GM12892 (cell line): ENCODE measurements at regions not wholly inside any gene's neighbourhood (a gene's known extent, or its start where the extent isn't known, plus 50 kb on each side); places are given as distances from the start of the nearest gene placed in this dataset.

Experiments
- DNase-seq: peaks from one replicate; pipeline ENCODE4 v3.0.0; 2011; ENCODE audit not compliant: insufficient read length
- FAIRE-seq: peaks from 2 replicates; lab custom pipeline; 2011; peaks lifted over from hg19 to GRCh38; lab: Jason Lieb, UNC
- POLR2A ChIP-seq: IDR thresholded peaks from 2 replicates; pipeline ENCODE4 v1.6.1; 2011; ENCODE audit warnings: low read depth, low read length, control low read depth
- POLR2AphosphoS5 ChIP-seq: IDR thresholded peaks from 2 replicates; pipeline ENCODE4 v1.6.1; 2011; ENCODE audit warnings: low read depth, low read length, control low read depth
- TAF1 ChIP-seq: IDR thresholded peaks from 2 replicates; pipeline ENCODE4 v1.6.1; 2011; ENCODE audit warnings: low read depth, mild to moderate bottlenecking, control low read depth, low read length, borderline replicate concordance

DNA sequence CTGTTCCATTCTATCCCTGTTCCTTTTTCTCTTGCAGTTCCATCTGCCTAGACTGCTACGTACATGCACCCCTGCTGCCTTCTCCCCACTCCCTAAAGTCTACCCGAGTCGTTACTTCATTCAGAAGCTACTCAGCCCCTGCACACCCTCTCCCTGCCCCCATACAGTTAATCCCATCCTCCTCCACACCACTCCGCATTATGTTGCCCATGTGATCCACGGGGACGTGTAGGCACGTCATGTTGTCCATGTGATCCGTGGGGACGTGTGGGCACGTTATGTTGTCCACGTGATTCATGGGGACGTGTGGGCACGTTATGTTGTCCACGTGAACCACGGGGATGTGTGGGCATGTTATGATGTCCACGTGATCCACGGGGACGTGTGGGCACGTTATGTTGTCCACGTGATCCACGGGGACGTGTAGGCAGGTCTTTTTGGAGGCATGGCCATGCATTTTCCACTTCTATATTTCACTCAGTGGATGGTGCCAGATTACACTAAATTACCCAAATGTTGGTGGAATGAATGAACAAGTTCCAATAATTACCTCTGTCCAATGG, 299.5 kb downstream of the DCDC2C start:
- no peak for TF ChIP-seq POLR2AphosphoS5
- TF ChIP-seq TAF1, result no peak
- no peak for TF ChIP-seq POLR2A
- FAIRE-seq, result no peak

DNA sequence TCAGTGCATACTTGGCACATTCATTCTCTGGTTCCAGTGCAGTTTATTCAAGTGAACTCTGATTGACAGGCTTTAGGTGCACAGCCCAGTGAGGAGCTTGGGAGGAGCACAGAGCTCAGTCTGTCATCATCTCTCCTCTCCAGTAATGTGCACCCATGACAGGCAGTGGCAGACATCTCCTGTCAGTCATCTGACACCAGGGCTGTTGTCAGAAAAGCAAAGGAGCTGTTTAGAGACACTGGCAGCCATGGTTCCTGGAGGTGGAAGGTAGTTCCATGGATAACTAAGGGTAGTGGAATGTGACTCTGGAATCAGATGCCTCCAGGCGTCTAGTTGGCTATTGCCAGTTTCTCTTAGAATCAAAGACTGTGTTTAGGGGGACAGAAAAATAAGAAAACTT, 308.8 kb downstream of the DCDC2C start:
- no peak for FAIRE-seq
- no peak for DNase-seq

More for the DNA sequence above, 299.5 kb downstream of the DCDC2C start:
- no peak for DNase-seq

DNA sequence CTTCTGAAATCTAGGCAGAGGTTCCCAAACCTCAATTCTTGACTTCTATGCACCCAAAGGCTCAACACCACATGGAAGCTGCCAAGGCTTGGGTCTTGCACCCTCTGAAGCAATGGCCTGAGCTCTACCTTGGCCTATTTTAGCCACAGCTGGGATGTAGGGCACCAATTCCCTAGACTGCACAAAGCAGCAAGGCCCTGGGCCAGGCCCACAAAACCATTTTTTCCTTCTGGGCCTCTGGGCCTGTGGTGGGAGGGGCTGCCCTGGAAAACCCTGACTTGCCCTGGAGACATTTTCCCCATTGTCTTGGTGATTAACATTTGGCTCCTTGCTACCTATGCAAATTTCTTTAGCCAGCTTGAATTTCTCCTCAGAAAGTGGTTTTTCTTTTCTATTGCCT, 315.2 kb downstream of the DCDC2C start:
- FAIRE-seq, result no peak
- no peak for TF ChIP-seq POLR2AphosphoS5
- no peak for DNase-seq

More for the DNA sequence above, 308.8 kb downstream of the DCDC2C start:
- TF ChIP-seq POLR2A (no peak), TAF1 (no peak), POLR2AphosphoS5 (no peak)

- FAIRE-seq (no peak), DNase-seq (no peak)
- TF ChIP-seq TAF1, result no peak
- no peak for TF ChIP-seq POLR2A
- no peak for TF ChIP-seq POLR2AphosphoS5
Measured at GRCh38 chr2:4020153-4020552, 316.8 kb downstream of the DCDC2C start.

GRCh38 chr2:4020649-4021048, 317.3 kb downstream of the DCDC2C start:
- no peak for DNase-seq
- TF ChIP-seq POLR2A, result no peak
- TF ChIP-seq POLR2AphosphoS5, result no peak
- no peak for TF ChIP-seq TAF1
- FAIRE-seq, result no peak

DNA sequence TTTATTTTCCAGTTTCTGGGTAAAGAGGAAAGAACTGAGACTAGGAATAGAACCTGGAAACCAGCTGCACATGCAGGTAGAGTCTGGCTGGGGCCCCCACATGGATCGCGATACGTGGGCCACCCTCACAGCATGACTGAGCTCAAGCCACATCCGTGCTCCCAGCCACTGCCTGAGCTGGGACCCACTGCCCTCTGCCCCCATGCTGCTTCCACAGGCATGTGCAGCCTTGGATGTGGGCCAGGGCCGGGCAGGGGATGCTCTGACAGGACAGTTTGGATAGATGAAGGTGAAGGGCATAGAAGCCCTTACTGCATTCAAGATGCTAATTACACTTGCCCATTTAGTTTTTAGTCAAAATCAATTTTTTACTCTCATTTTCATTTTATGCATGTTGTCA, 321.2 kb downstream of the DCDC2C start:
- TF ChIP-seq POLR2A (no peak), POLR2AphosphoS5 (no peak), TAF1 (no peak)
- DNase-seq (no peak), FAIRE-seq (no peak)

DNA sequence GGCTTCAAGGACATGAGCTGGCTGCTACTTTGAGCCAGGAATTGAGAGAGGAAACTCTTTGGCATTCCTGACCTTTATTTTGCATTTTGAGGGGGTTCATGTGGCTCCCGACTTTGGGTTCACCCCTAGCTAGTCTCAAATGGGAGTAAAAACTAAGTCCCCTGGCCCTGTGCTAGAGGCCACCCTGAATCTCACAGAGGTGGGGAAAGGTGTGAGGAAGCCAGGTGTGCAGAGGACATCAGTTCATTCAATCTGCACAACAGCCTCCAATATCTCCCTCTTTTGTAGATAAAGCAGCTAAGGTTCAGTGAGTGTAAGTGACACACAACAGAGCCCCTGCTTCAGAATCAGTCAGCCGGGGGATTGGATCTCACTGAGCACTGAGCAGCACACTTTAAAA, 325.7 kb downstream of the DCDC2C start:
- FAIRE-seq, result no peak
- TF ChIP-seq POLR2A (no peak), POLR2AphosphoS5 (no peak), TAF1 (no peak)
- DNase-seq, result no peak

- TF ChIP-seq TAF1 (no peak), POLR2A (no peak), POLR2AphosphoS5 (no peak)
- FAIRE-seq, result no peak
- no peak for DNase-seq
Measured at GRCh38 chr2:4039896-4040295, 336.5 kb downstream of the DCDC2C start.

DNA sequence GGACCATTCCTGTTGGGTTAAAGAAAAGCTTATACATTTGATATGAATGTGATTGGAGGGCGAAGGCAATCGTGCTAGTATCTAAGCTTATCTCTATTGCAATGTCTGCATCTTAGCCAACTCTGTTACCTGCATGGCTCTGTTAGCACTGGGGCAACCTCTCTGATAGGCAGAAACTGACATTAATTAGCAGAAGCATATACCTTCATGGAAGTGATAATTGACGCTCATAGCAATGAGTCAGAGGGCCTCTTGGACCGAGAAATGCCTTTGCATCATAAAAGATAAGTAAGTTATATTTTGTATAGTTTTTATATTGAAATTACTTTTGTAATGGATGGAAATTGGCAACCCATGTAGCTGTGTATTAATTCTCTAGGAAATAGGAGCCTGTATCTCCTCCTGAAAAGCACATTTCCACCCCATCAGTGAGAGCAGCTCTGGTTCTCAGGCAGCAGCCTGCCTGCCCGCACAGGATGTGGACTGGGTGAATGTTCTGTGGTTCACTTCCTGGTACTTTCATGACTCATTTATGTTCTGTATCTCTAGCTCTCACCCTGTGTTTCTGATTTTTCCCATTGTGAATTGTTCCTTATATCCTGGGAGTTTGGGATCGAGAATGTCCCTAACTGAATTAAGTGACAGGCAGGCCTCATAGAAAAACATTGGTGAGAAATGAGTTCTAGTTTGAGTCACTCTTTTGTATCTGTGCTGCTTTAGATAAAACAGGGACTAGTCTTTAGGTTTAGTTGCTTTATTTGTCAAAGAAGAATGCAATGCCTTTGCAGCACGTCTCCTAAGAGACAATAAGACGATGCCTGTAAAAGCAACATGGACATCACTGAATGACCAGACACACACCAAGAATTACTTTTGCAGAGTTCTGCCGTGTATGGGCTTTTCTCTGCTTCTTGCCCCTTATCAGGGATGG, 344.9 kb downstream of the DCDC2C start:
- no peak for TF ChIP-seq POLR2AphosphoS5
- TF ChIP-seq TAF1, result no peak
- TF ChIP-seq POLR2A, result no peak
- DNase-seq (no peak), FAIRE-seq (no peak)

GRCh38 chr2:4049463-4049862, 346.1 kb downstream of the DCDC2C start:
- DNase-seq (no peak), FAIRE-seq (no peak)
- no peak for TF ChIP-seq POLR2A
- no peak for TF ChIP-seq TAF1
- no peak for TF ChIP-seq POLR2AphosphoS5

- DNase-seq, result no peak
- TF ChIP-seq POLR2AphosphoS5 (no peak), POLR2A (no peak), TAF1 (no peak)
- FAIRE-seq, result no peak
Measured at GRCh38 chr2:4053769-4054493, 350.6 kb downstream of the DCDC2C start.

DNA sequence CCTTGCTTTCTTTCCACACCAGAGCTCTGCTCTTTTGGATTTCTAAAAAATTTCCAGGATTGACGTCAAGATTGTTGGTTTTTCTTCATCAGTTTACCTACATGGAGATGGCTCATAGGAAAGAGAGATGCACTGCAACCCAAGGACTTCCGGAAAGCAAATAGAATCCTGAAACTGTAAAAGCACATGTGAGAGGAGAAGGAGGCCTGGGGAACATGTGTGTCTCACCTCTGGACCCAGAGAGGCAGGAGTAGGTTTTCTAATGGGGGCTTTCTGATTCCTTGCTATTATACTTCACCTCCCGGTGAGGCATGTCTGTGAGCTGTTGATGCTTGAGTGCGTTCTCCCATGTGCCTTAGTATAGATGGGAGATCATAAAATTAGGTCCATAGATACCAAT, 362.8 kb downstream of the DCDC2C start:
- no peak for FAIRE-seq
- DNase-seq, result no peak
- TF ChIP-seq TAF1 (no peak), POLR2AphosphoS5 (no peak), POLR2A (no peak)

GRCh38 chr2:4073026-4073569, 369.7 kb downstream of the DCDC2C start:
- TF ChIP-seq POLR2A, result no peak
- TF ChIP-seq POLR2AphosphoS5, result no peak
- TF ChIP-seq TAF1, result no peak
- DNase-seq, result no peak
- FAIRE-seq, result no peak
